ENCODE measurements at regions not wholly inside any gene's neighbourhood (a gene's known extent, or its start where the extent isn't known, plus 50 kb on each side); places are given as distances from the start of the nearest gene placed in this dataset.

GRCh38 chr6:19682859-19683258 lies 154.3 kb upstream of the ID4 start:
- Histone ChIP-seq H3K27me3 (ENCODE audit: insufficient read depth) (no peaks in the 10 kb centered on the region), H4K20me1 (ENCODE audit: insufficient read depth) (no peaks in the 10 kb centered on the region), H2AFZ (ENCODE audit: low read depth) (no peak overlapping the region), H3K27ac (ENCODE audit: low read depth in 2 of 2, low read length in 1 of 2) (no peak overlapping the region), H3K4me2 (no peak overlapping the region), H3K79me2 (ENCODE audit: insufficient read depth) (no peaks in the 10 kb centered on the region), H3F3A (replicated peaks; ENCODE audit: insufficient read depth) (no peaks in the 10 kb centered on the region), H3K9ac (no peak overlapping the region), H3K4me3 (ENCODE audit: low read depth in 2 of 2, low read length in 1 of 2) (no peak overlapping the region), H3K4me1 (ENCODE audit: control insufficient read depth in 1 of 2, insufficient read depth in 2 of 2, low read depth in 1 of 2, low read length in 1 of 2) (no peaks in the 10 kb centered on the region), H3K9me2 (no peaks in the 10 kb centered on the region), H3K9me3 (no peaks in the 10 kb centered on the region), H3K36me3 (replicated peaks in 1 of 2; ENCODE audit: control insufficient read depth in 1 of 2, insufficient read depth in 2 of 2, low read length in 1 of 2) (no peaks in the 10 kb centered on the region)
- no peak for DNase-seq
- ChIA-PET CTCF (no interaction called here), POLR2A (no interaction called here)
- TF ChIP-seq MEF2A (IDR thresholded peaks at IDR 0.05; ENCODE audit: borderline replicate concordance, low read depth) (no peak), MAX (IDR thresholded peaks at IDR 0.05; ENCODE audit: low read depth) (no peak), RFX5 (IDR thresholded peaks at IDR 0.05; ENCODE audit: low read length) (no peak), NFIC (IDR thresholded peaks at IDR 0.05; ENCODE audit: borderline replicate concordance) (no peak), GATA2 (CRISPR knock-in tag; IDR thresholded peaks at IDR 0.05) (no peak), SIN3A (IDR thresholded peaks at IDR 0.05; ENCODE audit: borderline replicate concordance, low read depth, low read length) (no peak), FOSL2 (IDR thresholded peaks at IDR 0.05; ENCODE audit: borderline replicate concordance, low read depth) (no peak), USF2 (IDR thresholded peaks at IDR 0.05; ENCODE audit: borderline replicate concordance, low read depth, low read length) (no peak), TCF12 (IDR thresholded peaks at IDR 0.05) (no peak)

- ChIA-PET CTCF (no interaction called here), POLR2A (no interaction called here)
- Histone ChIP-seq H3K9me2 (no peaks in the 10 kb centered on the region), H3K79me2 (ENCODE audit: insufficient read depth) (no peaks in the 10 kb centered on the region), H3K4me3 (ENCODE audit: low read depth in 2 of 2, low read length in 1 of 2) (no peak overlapping the region), H3K36me3 (replicated peaks in 1 of 2; ENCODE audit: control insufficient read depth in 1 of 2, insufficient read depth in 2 of 2, low read length in 1 of 2) (no peaks in the 10 kb centered on the region), H3K4me1 (ENCODE audit: control insufficient read depth in 1 of 2, insufficient read depth in 2 of 2, low read depth in 1 of 2, low read length in 1 of 2) (no peaks in the 10 kb centered on the region), H3K4me2 (no peak overlapping the region), H3K27me3 (ENCODE audit: insufficient read depth) (no peaks in the 10 kb centered on the region), H3F3A (replicated peaks; ENCODE audit: insufficient read depth) (no peaks in the 10 kb centered on the region), H2AFZ (ENCODE audit: low read depth) (no peak overlapping the region), H3K27ac (ENCODE audit: low read depth in 2 of 2, low read length in 1 of 2) (no peak overlapping the region), H4K20me1 (ENCODE audit: insufficient read depth) (no peaks in the 10 kb centered on the region), H3K9me3 (no peaks in the 10 kb centered on the region), H3K9ac (no peak overlapping the region)
- TF ChIP-seq FOSL2 (IDR thresholded peaks at IDR 0.05; ENCODE audit: borderline replicate concordance, low read depth) (no peak), ZBTB33 (IDR thresholded peaks at IDR 0.05; ENCODE audit: borderline replicate concordance, low read depth) (no peak), CHD2 (IDR thresholded peaks at IDR 0.05; ENCODE audit: low read length, partially characterized antibody) (no peak), RFX5 (IDR thresholded peaks at IDR 0.05; ENCODE audit: low read length) (no peak), FOXJ3 (CRISPR knock-in tag; IDR thresholded peaks at IDR 0.05) (no peak), MEF2A (IDR thresholded peaks at IDR 0.05; ENCODE audit: borderline replicate concordance, low read depth) (no peak), RXRA (IDR thresholded peaks at IDR 0.05; ENCODE audit: borderline replicate concordance, low read depth) (no peak), IRF3 (IDR thresholded peaks at IDR 0.05; ENCODE audit: low read depth, low read length) (no peak), MAX (IDR thresholded peaks at IDR 0.05; ENCODE audit: low read depth) (no peak), TCF12 (IDR thresholded peaks at IDR 0.05) (no peak), EP300 (IDR thresholded peaks at IDR 0.05; ENCODE audit: borderline replicate concordance in 1 of 2, low read depth in 1 of 2, low read length in 1 of 2) (no peak), USF1 (IDR thresholded peaks at IDR 0.05; ENCODE audit: borderline replicate concordance, low read depth) (no peak), GABPA (IDR thresholded peaks at IDR 0.05; ENCODE audit: low read depth) (no peak), SMC3 (IDR thresholded peaks at IDR 0.05; ENCODE audit: low read depth, low read length) (no peak), TEAD4 (IDR thresholded peaks at IDR 0.05; ENCODE audit: borderline replicate concordance, insufficient read depth) (no peak)
- no peak for DNase-seq
- WGBS (ENCODE audit: low lambda C conversion rate), result 51% methylated on average over 6 of the region's 6 CpGs
Measured at GRCh38 chr6:19690325-19691075, 146.7 kb upstream of the ID4 start.
